T-helper 2 cell (primary cell): ENCODE measurements at regions not wholly inside any gene's neighbourhood (a gene's known extent, or its start where the extent isn't known, plus 50 kb on each side); places are given as distances from the start of the nearest gene placed in this dataset.

Source experiments
- DNase-seq, 5 experiments: peaks; one replicate each; pipeline versions ENCODE4 v3.0.0 to v3.0.0-alpha.2; 2012 to 2022

GRCh38 chr4:165723051-165723795 is 149.8 kb upstream of the TLL1 start:
- no peak for DNase-seq

- no peak for DNase-seq
Measured at GRCh38 chr4:165724786-165725185, 148.3 kb upstream of the TLL1 start.

GRCh38 chr4:165725352-165725751 is 147.7 kb upstream of the TLL1 start:
- no peak for DNase-seq

GRCh38 chr4:165726831-165727230 is 146.2 kb upstream of the TLL1 start:
- DNase-seq: no peak

GRCh38 chr4:165737309-165737972 is 135.6 kb upstream of the TLL1 start:
- no peak for DNase-seq

GRCh38 chr4:165738571-165738970 is 134.5 kb upstream of the TLL1 start:
- DNase-seq: peak in 1 of 5 experiments; percentile 1

- DNase-seq: no peak
Measured at GRCh38 chr4:165740911-165741310, 132.1 kb upstream of the TLL1 start.

- no peak for DNase-seq
Measured at GRCh38 chr4:165743422-165743821, 129.6 kb upstream of the TLL1 start.

- no peak for DNase-seq
Measured at GRCh38 chr4:165744370-165744769, 128.7 kb upstream of the TLL1 start.

GRCh38 chr4:165748321-165748720 is 124.7 kb upstream of the TLL1 start:
- no peak for DNase-seq

- no peak for DNase-seq
Measured at GRCh38 chr4:165751882-165752281, 121.2 kb upstream of the TLL1 start.

GRCh38 chr4:165754664-165755063 is 118.4 kb upstream of the TLL1 start:
- no peak for DNase-seq

- no peak for DNase-seq
Measured at GRCh38 chr4:165756836-165757235, 116.2 kb upstream of the TLL1 start.

- DNase-seq: no peak
Measured at GRCh38 chr4:165757451-165757850, 115.6 kb upstream of the TLL1 start.

- no peak for DNase-seq
Measured at GRCh38 chr4:165758086-165758485, 115.0 kb upstream of the TLL1 start.

- DNase-seq: no peak
Measured at GRCh38 chr4:165760182-165760581, 112.9 kb upstream of the TLL1 start.

- no peak for DNase-seq
Measured at GRCh38 chr4:165761963-165762362, 111.1 kb upstream of the TLL1 start.

GRCh38 chr4:165763640-165764039 is 109.4 kb upstream of the TLL1 start:
- no peak for DNase-seq

GRCh38 chr4:165765053-165765452 is 108.0 kb upstream of the TLL1 start:
- DNase-seq: no peak

- DNase-seq: no peak
Measured at GRCh38 chr4:165766018-165766417, 107.0 kb upstream of the TLL1 start.

GRCh38 chr4:165766976-165767375 is 106.1 kb upstream of the TLL1 start:
- no peak for DNase-seq

GRCh38 chr4:165767671-165768070 is 105.4 kb upstream of the TLL1 start:
- no peak for DNase-seq

- no peak for DNase-seq
Measured at GRCh38 chr4:165768281-165768680, 104.8 kb upstream of the TLL1 start.

GRCh38 chr4:165774326-165774725 is 98.7 kb upstream of the TLL1 start:
- no peak for DNase-seq
